ENCODE measurements at regions not wholly inside any gene's neighbourhood (a gene's known extent, or its start where the extent isn't known, plus 50 kb on each side); places are given as distances from the start of the nearest gene placed in this dataset.

GRCh38 chr6:15827496-15828255 lies 164.8 kb upstream of the DTNBP1 start:
- CTCF ChIA-PET, result no interaction called here
- no peak overlapping the region for H3K27ac Mint-ChIP-seq (ENCODE audit: unreplicated experiment)
- TF ChIP-seq CTCF (IDR thresholded peaks at IDR 0.05; ENCODE audit: unreplicated experiment), result no peak
- H3K4me1 Mint-ChIP-seq (ENCODE audit: low read depth, unreplicated experiment), result no peaks in the 10 kb centered on the region
- no peak overlapping the region for H3K4me3 Mint-ChIP-seq (ENCODE audit: low read depth, unreplicated experiment)
- BruUV-seq (replicated peaks), result no TSS peak
- no peaks in the 10 kb centered on the region for H3K9me3 Mint-ChIP-seq (ENCODE audit: low read depth, unreplicated experiment)
- H3K27me3 Mint-ChIP-seq (ENCODE audit: unreplicated experiment), result peaks cover 39% of the 10 kb centered on the region
- intact Hi-C loops (cut with micrococcal nuclease; ENCODE audit: unreplicated experiment), result no loop called here
- H3K36me3 Mint-ChIP-seq (ENCODE audit: insufficient read depth, unreplicated experiment), result no peaks in the 10 kb centered on the region
- DNase-seq, result no peak

GRCh38 chr6:15826814-15827318 lies 164.0 kb upstream of the DTNBP1 start:
- no peaks in the 10 kb centered on the region for H3K36me3 Mint-ChIP-seq (ENCODE audit: insufficient read depth, unreplicated experiment)
- no peak overlapping the region for H3K4me3 Mint-ChIP-seq (ENCODE audit: low read depth, unreplicated experiment)
- no peak for TF ChIP-seq CTCF (IDR thresholded peaks at IDR 0.05; ENCODE audit: unreplicated experiment)
- H3K4me1 Mint-ChIP-seq (ENCODE audit: low read depth, unreplicated experiment), result no peaks in the 10 kb centered on the region
- intact Hi-C loops (cut with micrococcal nuclease; ENCODE audit: unreplicated experiment), result no loop called here
- H3K9me3 Mint-ChIP-seq (ENCODE audit: low read depth, unreplicated experiment), result no peaks in the 10 kb centered on the region
- H3K27me3 Mint-ChIP-seq (ENCODE audit: unreplicated experiment), result peaks cover 39% of the 10 kb centered on the region
- DNase-seq, result no peak
- CTCF ChIA-PET, result no interaction called here
- H3K27ac Mint-ChIP-seq (ENCODE audit: unreplicated experiment), result no peak overlapping the region
- BruUV-seq (replicated peaks), result no TSS peak

- BruUV-seq (replicated peaks), result no TSS peak
- no peak overlapping the region for H3K27ac Mint-ChIP-seq (ENCODE audit: unreplicated experiment)
- intact Hi-C loops (cut with micrococcal nuclease; ENCODE audit: unreplicated experiment), result no loop called here
- peaks cover 44% of the 10 kb centered on the region for H3K27me3 Mint-ChIP-seq (ENCODE audit: unreplicated experiment)
- DNase-seq, result no peak
- H3K4me3 Mint-ChIP-seq (ENCODE audit: low read depth, unreplicated experiment), result no peak overlapping the region
- CTCF ChIA-PET, result interaction anchor here (0.9 kb wide), 1 partner anchor 71 kb away, joined by 3 read pairs; no protein-coding TSS in a partner anchor
- no peaks in the 10 kb centered on the region for H3K9me3 Mint-ChIP-seq (ENCODE audit: low read depth, unreplicated experiment)
- no peaks in the 10 kb centered on the region for H3K4me1 Mint-ChIP-seq (ENCODE audit: low read depth, unreplicated experiment)
- H3K36me3 Mint-ChIP-seq (ENCODE audit: insufficient read depth, unreplicated experiment), result no peaks in the 10 kb centered on the region
- TF ChIP-seq CTCF (IDR thresholded peaks at IDR 0.05; ENCODE audit: unreplicated experiment), result no peak
Observed at GRCh38 chr6:15825332-15825930, 162.6 kb upstream of the DTNBP1 start.

GRCh38 chr6:15824811-15825210 lies 162.0 kb upstream of the DTNBP1 start:
- intact Hi-C loops (cut with micrococcal nuclease; ENCODE audit: unreplicated experiment), result no loop called here
- Mint-ChIP-seq H3K9me3 (ENCODE audit: low read depth, unreplicated experiment) (no peaks in the 10 kb centered on the region), H3K27ac (ENCODE audit: unreplicated experiment) (no peak overlapping the region), H3K36me3 (ENCODE audit: insufficient read depth, unreplicated experiment) (no peaks in the 10 kb centered on the region), H3K27me3 (ENCODE audit: unreplicated experiment) (peaks cover 46% of the 10 kb centered on the region), H3K4me1 (ENCODE audit: low read depth, unreplicated experiment) (no peaks in the 10 kb centered on the region), H3K4me3 (ENCODE audit: low read depth, unreplicated experiment) (no peak overlapping the region)
- no peak for DNase-seq
- BruUV-seq (replicated peaks), result no TSS peak
- CTCF ChIA-PET, result interaction anchor here (0.9 kb wide), 1 partner anchor 71 kb away, joined by 3 read pairs; no protein-coding TSS in a partner anchor
- TF ChIP-seq CTCF (IDR thresholded peaks at IDR 0.05; ENCODE audit: unreplicated experiment), result no peak
